ENCODE measurements at regions not wholly inside any gene's neighbourhood (a gene's known extent, or its start where the extent isn't known, plus 50 kb on each side); places are given as distances from the start of the nearest gene placed in this dataset.

- TF ChIP-seq ZNF687 (IDR thresholded peaks at IDR 0.05), result no peak
- TF ChIP-seq DPF2 (IDR thresholded peaks at IDR 0.05), result no peak
- no peak for TF ChIP-seq ZNF274 (IDR thresholded peaks at IDR 0.05; ENCODE audit: insufficient read depth, insufficient read length)
- TF ChIP-seq RAD21 (IDR thresholded peaks at IDR 0.05; ENCODE audit: insufficient read depth, low read depth, low read length), result no peak
- no peak for TF ChIP-seq SMC3 (IDR thresholded peaks at IDR 0.05; ENCODE audit: borderline replicate concordance, low read length)
- TF ChIP-seq SIN3A (IDR thresholded peaks at IDR 0.05; ENCODE audit: low read depth, low read length), result no peak
- TF ChIP-seq MAX (IDR thresholded peaks at IDR 0.05; ENCODE audit: low read depth, low read length), result no peak
- no peak for TF ChIP-seq ZNF592 (IDR thresholded peaks at IDR 0.05)
- TF ChIP-seq BACH1 (IDR thresholded peaks at IDR 0.05; ENCODE audit: borderline replicate concordance), result no peak
- no peak for TF ChIP-seq ZSCAN29 (IDR thresholded peaks at IDR 0.05)
- no peak for TF ChIP-seq ATF7 (IDR thresholded peaks at IDR 0.05; ENCODE audit: low read depth)
- no peak for TF ChIP-seq MEF2B (IDR thresholded peaks at IDR 0.05; ENCODE audit: partially characterized antibody, poor library complexity, severe bottlenecking)
- no peak for TF ChIP-seq SUZ12 (IDR thresholded peaks at IDR 0.05; ENCODE audit: unreplicated experiment)
These were observed 737.9 kb downstream of the GALC start (continued) for GRCh38 chr14:87255058-87255457.
